ENCODE measurements at regions not wholly inside any gene's neighbourhood (a gene's known extent, or its start where the extent isn't known, plus 50 kb on each side); places are given as distances from the start of the nearest gene placed in this dataset.
"Not testable (repeated sequence)": the region's sequence is repeated elsewhere in the genome, so short reads cannot be mapped to it uniquely, and the experiment has no call there.

GRCh38 chr7:149564340-149565095, 66.9 kb upstream of the ZNF746 start:
- no peak for DNase-seq

GRCh38 chr7:149562602-149563001, 65.0 kb upstream of the ZNF746 start:
- DNase-seq, result no peak

GRCh38 chr7:149561072-149561471, 63.5 kb upstream of the ZNF746 start:
- no peak for DNase-seq

GRCh38 chr7:149559711-149560110, 62.1 kb upstream of the ZNF746 start:
- DNase-seq, result no peak

- no peak for DNase-seq
Observed at GRCh38 chr7:149558149-149558861, 60.7 kb upstream of the ZNF746 start.

- DNase-seq, result not testable (repeated sequence)
Observed at GRCh38 chr7:149556525-149556924, 58.9 kb upstream of the ZNF746 start.

- DNase-seq, result not testable (repeated sequence)
Observed at GRCh38 chr7:149554821-149555220, 57.2 kb upstream of the ZNF746 start.

- not testable (repeated sequence) for DNase-seq
Observed at GRCh38 chr7:149553991-149554390, 56.4 kb upstream of the ZNF746 start.

- no peak for DNase-seq
Observed at GRCh38 chr7:149552799-149553198, 55.2 kb upstream of the ZNF746 start.

All from effector CD4-positive, alpha-beta T cell (primary cell).